ENCODE measurements at regions not wholly inside any gene's neighbourhood (a gene's known extent, or its start where the extent isn't known, plus 50 kb on each side); places are given as distances from the start of the nearest gene placed in this dataset.

DNA sequence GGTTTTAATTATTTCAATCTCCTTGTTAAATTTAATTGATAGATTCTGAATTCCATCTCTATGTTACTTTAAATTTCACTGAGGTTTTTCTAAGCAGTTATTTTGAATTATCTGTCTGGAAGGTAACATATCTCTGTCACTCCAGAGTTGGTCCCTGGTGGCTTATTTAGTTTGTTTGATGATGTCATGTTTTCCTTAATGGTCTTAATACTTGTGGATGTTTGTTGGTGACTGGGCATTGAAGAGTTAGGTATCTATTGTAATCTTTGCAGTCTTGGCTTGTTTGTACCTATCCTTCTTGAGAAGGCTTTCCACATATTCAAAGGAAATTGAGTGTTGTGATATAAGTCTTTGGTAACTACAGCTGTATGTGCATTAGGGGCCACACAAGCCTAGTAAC, 810.0 kb upstream of the NEGR1 start:
- Histone ChIP-seq H3K27ac (no peak overlapping the region), H3K9me3 (replicated peaks in 1 of 3) (no peaks in the 10 kb centered on the region), H3K27me3 (no peaks in the 10 kb centered on the region), H3K4me3 (no peak overlapping the region), H3K36me3 (replicated peaks in 1 of 2) (no peaks in the 10 kb centered on the region), H3K4me1 (replicated peaks in 1 of 2) (no peaks in the 10 kb centered on the region)
- TF ChIP-seq, protein P1, sequence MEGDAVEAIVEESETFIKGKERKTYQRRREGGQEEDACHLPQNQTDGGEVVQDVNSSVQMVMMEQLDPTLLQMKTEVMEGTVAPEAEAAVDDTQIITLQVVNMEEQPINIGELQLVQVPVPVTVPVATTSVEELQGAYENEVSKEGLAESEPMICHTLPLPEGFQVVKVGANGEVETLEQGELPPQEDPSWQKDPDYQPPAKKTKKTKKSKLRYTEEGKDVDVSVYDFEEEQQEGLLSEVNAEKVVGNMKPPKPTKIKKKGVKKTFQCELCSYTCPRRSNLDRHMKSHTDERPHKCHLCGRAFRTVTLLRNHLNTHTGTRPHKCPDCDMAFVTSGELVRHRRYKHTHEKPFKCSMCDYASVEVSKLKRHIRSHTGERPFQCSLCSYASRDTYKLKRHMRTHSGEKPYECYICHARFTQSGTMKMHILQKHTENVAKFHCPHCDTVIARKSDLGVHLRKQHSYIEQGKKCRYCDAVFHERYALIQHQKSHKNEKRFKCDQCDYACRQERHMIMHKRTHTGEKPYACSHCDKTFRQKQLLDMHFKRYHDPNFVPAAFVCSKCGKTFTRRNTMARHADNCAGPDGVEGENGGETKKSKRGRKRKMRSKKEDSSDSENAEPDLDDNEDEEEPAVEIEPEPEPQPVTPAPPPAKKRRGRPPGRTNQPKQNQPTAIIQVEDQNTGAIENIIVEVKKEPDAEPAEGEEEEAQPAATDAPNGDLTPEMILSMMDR (IDR thresholded peaks at IDR 0.05), result no peak
- no peak for TF ChIP-seq POLR2A (IDR thresholded peaks at IDR 0.05)
- intact Hi-C loops (cut with DNase I), result no loop called here
- no peak for DNase-seq

DNA sequence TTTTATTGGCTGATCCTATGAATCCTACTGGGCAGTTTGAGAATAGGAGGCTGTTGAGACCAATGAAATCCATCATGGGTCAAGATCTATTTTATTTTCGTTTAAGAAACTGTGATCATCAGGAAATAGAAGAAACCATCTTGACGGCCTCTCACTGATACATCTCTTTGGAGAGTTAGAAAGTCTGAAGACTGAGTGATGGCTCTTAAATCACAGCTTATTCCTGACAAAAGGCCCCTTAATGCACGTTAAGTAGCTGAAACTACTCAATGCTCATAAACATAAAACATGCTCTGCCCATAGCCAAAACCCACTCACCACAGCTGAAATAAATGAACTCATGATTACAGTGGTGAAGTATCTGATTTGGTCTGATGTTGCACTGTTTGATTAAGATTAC, 784.5 kb upstream of the NEGR1 start:
- H3K27ac ChIP-seq, result no peak overlapping the region
- 25 to 51% (median 44%) methylated on average over 3 of the region's 3 CpGs for WGBS, 4 donors
- DNase-seq, result no peak
- intact Hi-C loops (cut with DNase I), result no loop called here
- H3K4me1 ChIP-seq (replicated peaks in 1 of 2), result no peaks in the 10 kb centered on the region
- H3K27me3 ChIP-seq, result no peaks in the 10 kb centered on the region
- no peak overlapping the region for H3K4me3 ChIP-seq
- no peak for TF ChIP-seq POLR2A (IDR thresholded peaks at IDR 0.05)
- TF ChIP-seq, protein P1 (IDR thresholded peaks at IDR 0.05), result no peak
- no peaks in the 10 kb centered on the region for H3K9me3 ChIP-seq (replicated peaks in 1 of 3)
- no peaks in the 10 kb centered on the region for H3K36me3 ChIP-seq (replicated peaks in 1 of 2)

DNA sequence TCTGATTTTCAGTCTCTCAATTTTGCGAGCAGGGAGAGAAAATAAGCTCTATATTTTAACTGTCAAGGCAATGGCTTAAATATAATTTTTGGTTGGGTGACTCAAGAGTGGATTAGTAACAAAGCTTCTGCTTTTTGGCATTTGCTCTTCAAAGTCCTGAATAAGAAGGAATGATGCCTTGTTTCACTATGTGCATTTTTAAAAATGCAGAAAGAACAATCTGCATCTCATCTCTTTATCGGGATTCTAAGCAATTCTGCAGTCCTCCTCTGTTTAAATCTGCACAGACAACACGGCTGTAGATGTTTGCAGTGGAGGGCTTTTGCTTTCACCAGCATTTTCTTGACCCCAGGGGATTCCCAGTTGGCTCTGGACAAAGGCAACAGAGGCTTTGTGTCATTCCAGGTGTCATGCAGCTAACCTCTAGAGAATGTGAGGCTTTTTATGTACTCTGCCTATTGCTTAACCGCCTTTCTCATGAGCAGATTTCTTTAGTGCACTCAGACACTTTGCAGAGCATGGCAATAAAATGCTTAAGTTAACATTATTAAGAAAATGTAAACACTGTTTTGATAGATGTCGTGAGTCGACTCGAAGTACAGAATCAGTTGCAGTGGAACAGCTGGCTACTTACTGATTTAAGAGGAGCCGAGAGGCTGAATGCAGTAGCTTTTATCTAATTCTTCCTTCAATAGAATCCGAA, 783.2 kb upstream of the NEGR1 start:
- no peak overlapping the region for H3K27ac ChIP-seq
- H3K4me1 ChIP-seq (replicated peaks in 1 of 2), result no peaks in the 10 kb centered on the region
- no peaks in the 10 kb centered on the region for H3K27me3 ChIP-seq
- DNase-seq, result no peak
- 27 to 47% (median 34%) methylated on average over 9 of the region's 9 CpGs for WGBS, 4 donors
- H3K9me3 ChIP-seq (replicated peaks in 1 of 3), result no peaks in the 10 kb centered on the region
- no peak overlapping the region for H3K4me3 ChIP-seq
- H3K36me3 ChIP-seq (replicated peaks in 1 of 2), result no peaks in the 10 kb centered on the region
- no peak for TF ChIP-seq POLR2A (IDR thresholded peaks at IDR 0.05)
- TF ChIP-seq, protein P1 (IDR thresholded peaks at IDR 0.05), result no peak
- intact Hi-C loops (cut with DNase I), result no loop called here

GRCh38 chr1:73056826-73057225, 774.5 kb upstream of the NEGR1 start:
- no peaks in the 10 kb centered on the region for H3K36me3 ChIP-seq (replicated peaks in 1 of 2)
- no peak overlapping the region for H3K27ac ChIP-seq
- no peaks in the 10 kb centered on the region for H3K4me1 ChIP-seq (replicated peaks in 1 of 2)
- TF ChIP-seq, protein P1 (IDR thresholded peaks at IDR 0.05), result no peak
- no peak for TF ChIP-seq POLR2A (IDR thresholded peaks at IDR 0.05)
- intact Hi-C loops (cut with DNase I), result no loop called here
- H3K9me3 ChIP-seq (replicated peaks in 1 of 3), result no peaks in the 10 kb centered on the region
- 0 to 47% (median 33%) methylated on average over 1 of the region's 1 CpG for WGBS, 4 donors
- H3K4me3 ChIP-seq, result no peak overlapping the region
- no peak for DNase-seq
- no peaks in the 10 kb centered on the region for H3K27me3 ChIP-seq

Data from adrenal gland (tissue), 9 donors.